GM12891 (cell line): ENCODE measurements at regions not wholly inside any gene's neighbourhood (a gene's known extent, or its start where the extent isn't known, plus 50 kb on each side); places are given as distances from the start of the nearest gene placed in this dataset.

Experiments used
- PAX5 ChIP-seq: IDR thresholded peaks from 2 replicates; pipeline ENCODE4 v1.6.1; 2011; ENCODE audit warnings: low read length, moderate library complexity, mild to moderate bottlenecking; ENCODE audit not compliant: insufficient read depth, severe bottlenecking
- POLR2A ChIP-seq: IDR thresholded peaks from 2 replicates; pipeline ENCODE4 v1.6.1; 2011; ENCODE audit warnings: low read depth, low read length, control low read depth
- POLR2AphosphoS5 ChIP-seq: IDR thresholded peaks from 2 replicates; pipeline ENCODE4 v1.6.1; 2011; ENCODE audit warnings: low read depth, low read length, control low read depth
- TAF1 ChIP-seq: IDR thresholded peaks from 2 replicates; pipeline ENCODE4 v1.6.1; 2011; ENCODE audit warnings: low read depth, low read length, control low read depth

- TF ChIP-seq POLR2AphosphoS5 (no peak), POLR2A (no peak), PAX5 (no peak), TAF1 (no peak)
Observed at GRCh38 chr18:67421651-67422050, 94.9 kb downstream of the DSEL start.
